HEK293 (cell line): ENCODE measurements at regions not wholly inside any gene's neighbourhood (a gene's known extent, or its start where the extent isn't known, plus 50 kb on each side); places are given as distances from the start of the nearest gene placed in this dataset.

Source experiments
- CTCF ChIA-PET: fragments of 350-600 bp; formaldehyde crosslinking; extraction: SDS; loops from one replicate; lab custom pipeline; 2021; ENCODE audit warnings: antibody characterized with exemption; lab: Yijun Ruan, JAX
- POLR2A ChIA-PET: fragments of 300-600 bp; formaldehyde crosslinking; extraction: SDS; loops from one replicate; lab custom pipeline; 2020; ENCODE audit warnings: antibody characterized with exemption, inconsistent platforms; lab: Yijun Ruan, JAX
- H3K27ac ChIP-seq: fragments of 200-500 bp; sonication (Bioruptor generic); 2 replicates; pipeline ENCODE4 v1.5.1; 2014; ENCODE audit warnings: low read depth, low read length, control low read depth, inconsistent platforms; ENCODE audit errors: extremely low read depth
- H3K36me3 ChIP-seq, 2 experiments: fragments of 200-500 bp in 1 of 2; sonication (Bioruptor generic) in 1 of 2; 1 replicate in 1 of 2; 2 replicates in 1 of 2; pipeline ENCODE4 v1.5.1; 2014 to 2017; ENCODE audit warnings: inconsistent platforms in 2 of 2, low read length in 2 of 2; ENCODE audit not compliant: control insufficient read depth in 2 of 2, insufficient read depth in 1 of 2
- H3K4me1 ChIP-seq: fragments of 200-500 bp; sonication (Bioruptor generic); 2 replicates; pipeline ENCODE4 v1.5.1; 2014; ENCODE audit warnings: mild to moderate bottlenecking, low read length, inconsistent platforms; ENCODE audit not compliant: control insufficient read depth, insufficient read depth
- H3K4me3 ChIP-seq: 2 replicates; pipeline ENCODE4 v1.5.1; 2011; ENCODE audit warnings: low read depth, mild to moderate bottlenecking, control low read depth, low read length, moderate library complexity
- H3K9me3 ChIP-seq: fragments of 200-500 bp; sonication (Bioruptor generic); 2 replicates; pipeline ENCODE4 v1.5.1; 2014; ENCODE audit warnings: low read depth, low read length, inconsistent platforms; ENCODE audit not compliant: control insufficient read depth, insufficient read depth
- MEIS1 ChIP-seq: sonication (generic); formaldehyde crosslinking; IDR thresholded peaks from 2 replicates; pipeline ENCODE4 v1.8.1; 2022; ENCODE audit warnings: missing genetic modification reagents, mild to moderate bottlenecking, borderline replicate concordance
- SALL2 ChIP-seq: fragments of 450-650 bp; formaldehyde crosslinking; IDR thresholded peaks from 2 replicates; pipeline ENCODE4 v1.5.0; 2017; ENCODE audit warnings: missing biosample characterization, mild to moderate bottlenecking, missing genetic modification characterization, borderline replicate concordance
- ZBTB1 ChIP-seq: fragments of 450-650 bp; formaldehyde crosslinking; IDR thresholded peaks from 2 replicates; pipeline ENCODE4 v1.5.1; 2016; ENCODE audit warnings: missing biosample characterization, missing genetic modification characterization
- ZNF121 ChIP-seq: fragments of 450-650 bp; formaldehyde crosslinking; IDR thresholded peaks from 2 replicates; pipeline ENCODE4 v1.5.1; 2016; ENCODE audit warnings: missing biosample characterization, missing genetic modification characterization
- ZNF155 ChIP-seq: fragments of 450-650 bp; formaldehyde crosslinking; IDR thresholded peaks from 2 replicates; pipeline ENCODE4 v1.5.1; 2016; ENCODE audit warnings: missing biosample characterization, missing genetic modification characterization
- ZNF16 ChIP-seq: fragments of 450-650 bp; formaldehyde crosslinking; IDR thresholded peaks from 2 replicates; pipeline ENCODE4 v1.5.1; 2016; ENCODE audit warnings: low read depth, missing biosample characterization, missing genetic modification characterization
- ZNF174 ChIP-seq: fragments of 450-650 bp; formaldehyde crosslinking; IDR thresholded peaks from 2 replicates; pipeline ENCODE4 v1.5.0; 2017; ENCODE audit warnings: missing biosample characterization, mild to moderate bottlenecking, missing genetic modification characterization
- ZNF23 ChIP-seq: fragments of 450-650 bp; formaldehyde crosslinking; IDR thresholded peaks from 2 replicates; pipeline ENCODE4 v1.5.1; 2016; ENCODE audit warnings: missing biosample characterization, missing genetic modification characterization, borderline replicate concordance
- ZNF311 ChIP-seq: fragments of 450-650 bp; formaldehyde crosslinking; IDR thresholded peaks from 2 replicates; pipeline ENCODE4 v1.5.1; 2017; ENCODE audit warnings: missing biosample characterization, missing genetic modification characterization, borderline replicate concordance
- ZNF558 ChIP-seq: fragments of 450-650 bp; formaldehyde crosslinking; IDR thresholded peaks from 2 replicates; pipeline ENCODE4 v1.5.1; 2016; ENCODE audit warnings: missing biosample characterization, missing genetic modification characterization
- ZNF585B ChIP-seq: fragments of 450-650 bp; formaldehyde crosslinking; IDR thresholded peaks from 2 replicates; pipeline ENCODE4 v1.5.1; 2016; ENCODE audit warnings: missing biosample characterization, missing genetic modification characterization
- ZNF600 ChIP-seq: fragments of 450-650 bp; formaldehyde crosslinking; IDR thresholded peaks from 2 replicates; pipeline ENCODE4 v1.5.1; 2016; ENCODE audit warnings: missing biosample characterization, missing genetic modification characterization
- ZNF621 ChIP-seq: fragments of 450-650 bp; formaldehyde crosslinking; IDR thresholded peaks from 2 replicates; pipeline ENCODE4 v1.5.1; 2017; ENCODE audit warnings: missing biosample characterization, missing genetic modification characterization
- ZNF626 ChIP-seq: fragments of 450-650 bp; sonication (Bioruptor Pico); formaldehyde crosslinking; IDR thresholded peaks from 2 replicates; pipeline ENCODE4 v1.5.1; 2018; ENCODE audit warnings: missing biosample characterization, missing genetic modification characterization, inconsistent platforms
- ZSCAN16 ChIP-seq: fragments of 450-650 bp; formaldehyde crosslinking; IDR thresholded peaks from 2 replicates; pipeline ENCODE4 v1.5.1; 2016; ENCODE audit warnings: missing biosample characterization, missing genetic modification characterization
- TF ChIP-seq, protein P1 (sequence below): fragments of 450-650 bp; formaldehyde crosslinking; IDR thresholded peaks from 2 replicates; pipeline ENCODE4 v1.5.1; 2016; ENCODE audit warnings: missing biosample characterization, missing genetic modification characterization, borderline replicate concordance
- TF ChIP-seq, protein P2 (sequence below): fragments of 450-650 bp; formaldehyde crosslinking; IDR thresholded peaks from 2 replicates; pipeline ENCODE4 v1.5.1; 2017; ENCODE audit warnings: missing biosample characterization, missing genetic modification characterization
- TF ChIP-seq, protein P3 (sequence below): fragments of 450-650 bp; formaldehyde crosslinking; IDR thresholded peaks from 2 replicates; pipeline ENCODE4 v1.5.1; 2016; ENCODE audit warnings: missing biosample characterization, missing genetic modification characterization
- TF ChIP-seq, protein P4 (sequence below): fragments of 450-650 bp; formaldehyde crosslinking; IDR thresholded peaks from 2 replicates; pipeline ENCODE4 v1.5.1; 2016; ENCODE audit warnings: missing biosample characterization, missing genetic modification characterization
- TF ChIP-seq, protein P5 (sequence below): fragments of 450-650 bp; formaldehyde crosslinking; IDR thresholded peaks from 2 replicates; pipeline ENCODE4 v1.5.1; 2016; ENCODE audit warnings: missing biosample characterization, missing genetic modification characterization

DNA sequence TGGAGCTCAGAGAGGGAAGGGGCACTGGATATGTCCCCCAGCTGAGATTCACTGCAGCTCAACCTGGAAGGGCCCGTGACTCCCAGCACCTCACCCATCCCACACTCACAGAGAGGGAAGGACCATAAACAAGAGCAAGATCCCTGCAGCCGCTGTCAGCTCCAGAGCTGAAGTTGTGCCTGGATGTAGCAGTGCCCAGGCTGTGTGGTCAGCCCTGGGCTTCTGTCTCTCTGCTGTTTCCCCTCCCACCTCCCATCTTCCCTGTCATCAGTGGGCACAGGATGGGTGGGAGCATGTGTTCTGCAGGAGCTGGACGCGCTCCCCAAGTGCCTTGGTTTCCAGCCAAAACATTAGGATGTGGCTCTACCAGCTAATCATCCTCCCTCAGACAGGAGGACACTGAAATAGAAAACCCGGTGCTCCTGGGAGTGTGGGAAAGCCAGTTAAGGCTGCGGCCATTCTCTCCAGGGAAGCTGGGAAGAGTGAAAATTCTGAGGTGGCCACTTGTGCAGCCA is 282.7 kb downstream of the NPHP4 start:
- H3K27ac ChIP-seq: no peak overlapping the region
- no peak for TF ChIP-seq MEIS1 (CRISPR knock-in tag)
- TF ChIP-seq, protein P1, sequence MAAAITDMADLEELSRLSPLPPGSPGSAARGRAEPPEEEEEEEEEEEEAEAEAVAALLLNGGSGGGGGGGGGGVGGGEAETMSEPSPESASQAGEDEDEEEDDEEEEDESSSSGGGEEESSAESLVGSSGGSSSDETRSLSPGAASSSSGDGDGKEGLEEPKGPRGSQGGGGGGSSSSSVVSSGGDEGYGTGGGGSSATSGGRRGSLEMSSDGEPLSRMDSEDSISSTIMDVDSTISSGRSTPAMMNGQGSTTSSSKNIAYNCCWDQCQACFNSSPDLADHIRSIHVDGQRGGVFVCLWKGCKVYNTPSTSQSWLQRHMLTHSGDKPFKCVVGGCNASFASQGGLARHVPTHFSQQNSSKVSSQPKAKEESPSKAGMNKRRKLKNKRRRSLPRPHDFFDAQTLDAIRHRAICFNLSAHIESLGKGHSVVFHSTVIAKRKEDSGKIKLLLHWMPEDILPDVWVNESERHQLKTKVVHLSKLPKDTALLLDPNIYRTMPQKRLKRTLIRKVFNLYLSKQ (tag by site-specific recombination): no peak
- TF ChIP-seq SALL2: no peak
- TF ChIP-seq ZNF174 (tag by site-specific recombination): no peak
- TF ChIP-seq ZNF558 (tag by site-specific recombination): no peak
- TF ChIP-seq ZNF16 (tag by site-specific recombination): no peak
- TF ChIP-seq ZBTB1: no peak
- TF ChIP-seq, all 188 proteins: peak for 0
- no peak overlapping the region for H3K4me3 ChIP-seq
- no peaks in the 10 kb centered on the region for H3K9me3 ChIP-seq
- H3K36me3 ChIP-seq: no peaks in the 10 kb centered on the region
- ChIA-PET POLR2A (no interaction called here), CTCF (interaction anchor here (0.7 to 1.3 kb wide), 2 partner anchors 17 to 36 kb away, joined by 3 to 5 read pairs; no protein-coding TSS in a partner anchor)
- no peaks in the 10 kb centered on the region for H3K4me1 ChIP-seq

DNA sequence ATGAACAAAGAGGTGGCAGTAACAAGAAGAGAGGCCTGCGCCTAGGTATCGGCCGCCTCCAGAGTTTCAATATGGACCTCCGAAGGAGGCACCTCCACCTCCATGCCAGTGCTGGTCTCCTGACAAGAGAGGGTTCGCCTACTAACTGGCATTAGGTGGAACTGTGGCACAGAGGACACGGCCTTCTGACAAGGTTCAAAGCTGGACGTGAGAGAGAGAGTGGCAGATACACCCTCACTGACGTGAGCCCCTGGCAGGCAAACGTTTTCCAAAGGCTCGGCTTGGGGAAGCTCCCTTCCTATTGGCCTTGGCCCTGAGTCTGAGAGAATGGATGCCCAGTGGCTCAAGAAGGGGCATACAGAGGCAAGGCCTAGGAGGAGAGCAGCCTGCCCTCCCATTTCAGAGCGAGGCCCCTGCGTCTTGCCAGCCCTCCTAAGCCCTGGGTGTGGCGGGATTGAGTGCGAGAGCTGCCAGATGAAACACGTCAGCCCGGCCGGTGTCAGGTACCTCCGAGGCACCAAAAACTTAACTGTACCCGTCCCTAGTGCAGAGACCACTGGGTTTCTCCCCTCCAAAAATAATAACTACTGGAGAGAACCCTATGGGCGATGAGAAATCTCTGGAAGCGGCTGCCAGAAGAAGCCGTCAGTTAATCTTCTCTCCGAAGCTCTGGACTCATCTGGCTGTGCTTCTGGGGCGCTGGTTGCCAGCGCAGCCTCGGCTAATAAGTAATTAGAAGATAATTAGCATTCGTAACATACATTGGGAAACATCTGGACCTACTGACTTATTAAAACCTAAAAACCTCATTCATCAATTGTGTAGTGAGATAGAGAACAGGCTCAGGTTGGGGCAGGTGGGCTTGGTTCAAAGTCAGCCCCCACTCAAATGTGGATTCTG is 283.6 kb downstream of the NPHP4 start:
- CTCF ChIA-PET: interaction anchor here (1.3 kb wide), 1 partner anchor 37 kb away, joined by 5 read pairs; no protein-coding TSS in a partner anchor
- Histone ChIP-seq H3K9me3 (no peaks in the 10 kb centered on the region), H3K4me3 (no peak overlapping the region), H3K4me1 (no peaks in the 10 kb centered on the region), H3K36me3 (no peaks in the 10 kb centered on the region), H3K27ac (no peak overlapping the region)
- POLR2A ChIA-PET: no interaction called here
- TF ChIP-seq ZNF621: no peak
- no peak for TF ChIP-seq ZNF311 (tag by site-specific recombination)
- TF ChIP-seq ZNF626 (tag by site-specific recombination): no peak
- no peak for TF ChIP-seq ZNF121
- no peak for TF ChIP-seq ZNF155
- TF ChIP-seq, protein P2, sequence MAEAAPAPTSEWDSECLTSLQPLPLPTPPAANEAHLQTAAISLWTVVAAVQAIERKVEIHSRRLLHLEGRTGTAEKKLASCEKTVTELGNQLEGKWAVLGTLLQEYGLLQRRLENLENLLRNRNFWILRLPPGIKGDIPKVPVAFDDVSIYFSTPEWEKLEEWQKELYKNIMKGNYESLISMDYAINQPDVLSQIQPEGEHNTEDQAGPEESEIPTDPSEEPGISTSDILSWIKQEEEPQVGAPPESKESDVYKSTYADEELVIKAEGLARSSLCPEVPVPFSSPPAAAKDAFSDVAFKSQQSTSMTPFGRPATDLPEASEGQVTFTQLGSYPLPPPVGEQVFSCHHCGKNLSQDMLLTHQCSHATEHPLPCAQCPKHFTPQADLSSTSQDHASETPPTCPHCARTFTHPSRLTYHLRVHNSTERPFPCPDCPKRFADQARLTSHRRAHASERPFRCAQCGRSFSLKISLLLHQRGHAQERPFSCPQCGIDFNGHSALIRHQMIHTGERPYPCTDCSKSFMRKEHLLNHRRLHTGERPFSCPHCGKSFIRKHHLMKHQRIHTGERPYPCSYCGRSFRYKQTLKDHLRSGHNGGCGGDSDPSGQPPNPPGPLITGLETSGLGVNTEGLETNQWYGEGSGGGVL (tag by site-specific recombination): no peak
- TF ChIP-seq, protein P3, sequence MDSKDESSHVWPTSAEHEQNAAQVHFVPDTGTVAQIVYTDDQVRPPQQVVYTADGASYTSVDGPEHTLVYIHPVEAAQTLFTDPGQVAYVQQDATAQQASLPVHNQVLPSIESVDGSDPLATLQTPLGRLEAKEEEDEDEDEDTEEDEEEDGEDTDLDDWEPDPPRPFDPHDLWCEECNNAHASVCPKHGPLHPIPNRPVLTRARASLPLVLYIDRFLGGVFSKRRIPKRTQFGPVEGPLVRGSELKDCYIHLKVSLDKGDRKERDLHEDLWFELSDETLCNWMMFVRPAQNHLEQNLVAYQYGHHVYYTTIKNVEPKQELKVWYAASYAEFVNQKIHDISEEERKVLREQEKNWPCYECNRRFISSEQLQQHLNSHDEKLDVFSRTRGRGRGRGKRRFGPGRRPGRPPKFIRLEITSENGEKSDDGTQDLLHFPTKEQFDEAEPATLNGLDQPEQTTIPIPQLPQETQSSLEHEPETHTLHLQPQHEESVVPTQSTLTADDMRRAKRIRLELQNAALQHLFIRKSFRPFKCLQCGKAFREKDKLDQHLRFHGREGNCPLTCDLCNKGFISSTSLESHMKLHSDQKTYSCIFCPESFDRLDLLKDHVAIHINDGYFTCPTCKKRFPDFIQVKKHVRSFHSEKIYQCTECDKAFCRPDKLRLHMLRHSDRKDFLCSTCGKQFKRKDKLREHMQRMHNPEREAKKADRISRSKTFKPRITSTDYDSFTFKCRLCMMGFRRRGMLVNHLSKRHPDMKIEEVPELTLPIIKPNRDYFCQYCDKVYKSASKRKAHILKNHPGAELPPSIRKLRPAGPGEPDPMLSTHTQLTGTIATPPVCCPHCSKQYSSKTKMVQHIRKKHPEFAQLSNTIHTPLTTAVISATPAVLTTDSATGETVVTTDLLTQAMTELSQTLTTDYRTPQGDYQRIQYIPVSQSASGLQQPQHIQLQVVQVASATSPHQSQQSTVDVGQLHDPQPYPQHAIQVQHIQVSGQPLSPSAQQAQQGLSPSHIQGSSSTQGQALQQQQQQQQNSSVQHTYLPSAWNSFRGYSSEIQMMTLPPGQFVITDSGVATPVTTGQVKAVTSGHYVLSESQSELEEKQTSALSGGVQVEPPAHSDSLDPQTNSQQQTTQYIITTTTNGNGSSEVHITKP (tag by site-specific recombination): no peak
- TF ChIP-seq, protein P4, sequence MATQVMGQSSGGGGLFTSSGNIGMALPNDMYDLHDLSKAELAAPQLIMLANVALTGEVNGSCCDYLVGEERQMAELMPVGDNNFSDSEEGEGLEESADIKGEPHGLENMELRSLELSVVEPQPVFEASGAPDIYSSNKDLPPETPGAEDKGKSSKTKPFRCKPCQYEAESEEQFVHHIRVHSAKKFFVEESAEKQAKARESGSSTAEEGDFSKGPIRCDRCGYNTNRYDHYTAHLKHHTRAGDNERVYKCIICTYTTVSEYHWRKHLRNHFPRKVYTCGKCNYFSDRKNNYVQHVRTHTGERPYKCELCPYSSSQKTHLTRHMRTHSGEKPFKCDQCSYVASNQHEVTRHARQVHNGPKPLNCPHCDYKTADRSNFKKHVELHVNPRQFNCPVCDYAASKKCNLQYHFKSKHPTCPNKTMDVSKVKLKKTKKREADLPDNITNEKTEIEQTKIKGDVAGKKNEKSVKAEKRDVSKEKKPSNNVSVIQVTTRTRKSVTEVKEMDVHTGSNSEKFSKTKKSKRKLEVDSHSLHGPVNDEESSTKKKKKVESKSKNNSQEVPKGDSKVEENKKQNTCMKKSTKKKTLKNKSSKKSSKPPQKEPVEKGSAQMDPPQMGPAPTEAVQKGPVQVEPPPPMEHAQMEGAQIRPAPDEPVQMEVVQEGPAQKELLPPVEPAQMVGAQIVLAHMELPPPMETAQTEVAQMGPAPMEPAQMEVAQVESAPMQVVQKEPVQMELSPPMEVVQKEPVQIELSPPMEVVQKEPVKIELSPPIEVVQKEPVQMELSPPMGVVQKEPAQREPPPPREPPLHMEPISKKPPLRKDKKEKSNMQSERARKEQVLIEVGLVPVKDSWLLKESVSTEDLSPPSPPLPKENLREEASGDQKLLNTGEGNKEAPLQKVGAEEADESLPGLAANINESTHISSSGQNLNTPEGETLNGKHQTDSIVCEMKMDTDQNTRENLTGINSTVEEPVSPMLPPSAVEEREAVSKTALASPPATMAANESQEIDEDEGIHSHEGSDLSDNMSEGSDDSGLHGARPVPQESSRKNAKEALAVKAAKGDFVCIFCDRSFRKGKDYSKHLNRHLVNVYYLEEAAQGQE (tag by site-specific recombination): no peak
- no peak for TF ChIP-seq ZNF600 (tag by site-specific recombination)
- TF ChIP-seq ZNF585B (tag by site-specific recombination): no peak
- no peak for TF ChIP-seq ZSCAN16 (tag by site-specific recombination)
- no peak for TF ChIP-seq ZNF23
- TF ChIP-seq, protein P5, sequence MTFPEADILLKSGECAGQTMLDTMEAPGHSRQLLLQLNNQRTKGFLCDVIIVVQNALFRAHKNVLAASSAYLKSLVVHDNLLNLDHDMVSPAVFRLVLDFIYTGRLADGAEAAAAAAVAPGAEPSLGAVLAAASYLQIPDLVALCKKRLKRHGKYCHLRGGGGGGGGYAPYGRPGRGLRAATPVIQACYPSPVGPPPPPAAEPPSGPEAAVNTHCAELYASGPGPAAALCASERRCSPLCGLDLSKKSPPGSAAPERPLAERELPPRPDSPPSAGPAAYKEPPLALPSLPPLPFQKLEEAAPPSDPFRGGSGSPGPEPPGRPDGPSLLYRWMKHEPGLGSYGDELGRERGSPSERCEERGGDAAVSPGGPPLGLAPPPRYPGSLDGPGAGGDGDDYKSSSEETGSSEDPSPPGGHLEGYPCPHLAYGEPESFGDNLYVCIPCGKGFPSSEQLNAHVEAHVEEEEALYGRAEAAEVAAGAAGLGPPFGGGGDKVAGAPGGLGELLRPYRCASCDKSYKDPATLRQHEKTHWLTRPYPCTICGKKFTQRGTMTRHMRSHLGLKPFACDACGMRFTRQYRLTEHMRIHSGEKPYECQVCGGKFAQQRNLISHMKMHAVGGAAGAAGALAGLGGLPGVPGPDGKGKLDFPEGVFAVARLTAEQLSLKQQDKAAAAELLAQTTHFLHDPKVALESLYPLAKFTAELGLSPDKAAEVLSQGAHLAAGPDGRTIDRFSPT (tag by site-specific recombination): no peak
- no peak for TF ChIP-seq ZNF174 (tag by site-specific recombination)
